ENCODE measurements at regions not wholly inside any gene's neighbourhood (a gene's known extent, or its start where the extent isn't known, plus 50 kb on each side); places are given as distances from the start of the nearest gene placed in this dataset.

DNA sequence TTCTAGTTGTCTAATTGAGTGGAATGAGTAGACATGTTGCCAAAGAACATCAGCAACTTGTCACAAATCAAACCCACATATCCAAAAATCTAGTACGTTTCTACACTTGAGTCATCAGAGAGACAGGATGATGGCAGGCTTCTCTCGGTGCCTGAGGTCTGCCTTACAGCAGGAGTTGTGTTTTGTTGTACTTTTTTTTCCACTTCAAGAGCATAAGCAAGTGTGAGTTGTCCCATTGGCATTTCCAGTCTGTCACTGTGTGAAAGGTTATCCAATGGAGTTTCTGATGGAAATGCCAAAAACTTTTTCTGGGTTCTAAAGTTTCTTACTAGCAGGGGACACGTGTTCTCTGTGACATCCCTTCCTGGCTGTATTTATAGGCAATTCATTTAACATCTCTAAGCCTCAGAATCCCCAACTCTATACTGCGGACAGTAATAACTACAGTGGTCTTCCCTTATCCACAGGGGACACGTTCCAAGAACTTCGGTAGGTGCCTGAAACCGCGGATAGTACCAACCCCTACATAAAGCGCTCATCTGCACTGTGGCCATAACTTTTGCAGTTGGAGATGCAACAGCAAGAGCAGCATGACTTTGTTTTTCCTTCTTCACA, 246.5 kb downstream of the SYK start:
- H3K27me3 ChIP-seq (replicated peaks in 1 of 4; ENCODE audit: control insufficient read depth in 3 of 4, extremely low read depth in 1 of 4, insufficient read depth in 3 of 4, low read length in 3 of 4): no peaks in the 10 kb centered on the region
- H2BK20ac ChIP-seq (ENCODE audit: low read length): no peak overlapping the region
- H3K18ac ChIP-seq (ENCODE audit: extremely low read depth, low read length): no peak overlapping the region
- no peak overlapping the region for H2BK5ac ChIP-seq (ENCODE audit: low read depth, low read length)
- 94% methylated on average over 9 of the region's 9 CpGs; no CpG with 5 or more reads in 1 of the 2 experiments for WGBS, 2 experiments (ENCODE audit: extremely low coverage in 1 of 2, insufficient coverage in 1 of 2, insufficient read length in 1 of 2, insufficient replicate concordance in 2 of 2, low coverage in 1 of 2, low lambda C conversion rate in 2 of 2, missing lambda C conversion rate in 1 of 2)
- H2BK12ac ChIP-seq (ENCODE audit: low read depth, low read length): no peak overlapping the region
- no peak overlapping the region for H4K8ac ChIP-seq (ENCODE audit: extremely low read depth, insufficient read depth, low read length)
- H3K9ac ChIP-seq (replicated peaks in 1 of 4; ENCODE audit: extremely low read depth in 1 of 4, low read depth in 3 of 4, low read length in 3 of 4): no peak overlapping the region
- H3K4me3 ChIP-seq (ENCODE audit: extremely low read depth in 1 of 4, insufficient read depth in 2 of 4, low read depth in 3 of 4, low read length in 4 of 4): no peak overlapping the region
- H3K4me1 ChIP-seq (replicated peaks in 1 of 4; ENCODE audit: control insufficient read depth in 3 of 4, insufficient read depth in 4 of 4, low read length in 3 of 4): 0 out of 7 replicates have a peak, but pooled peaks cover 0 to 3% (median 0%) of the 10 kb centered on the region in 4 experiments
- H3K4me2 ChIP-seq (ENCODE audit: insufficient read depth in 1 of 2, low read depth in 2 of 2, low read length in 2 of 2): no peak overlapping the region
- no peak overlapping the region for H3K56ac ChIP-seq (replicated peaks; ENCODE audit: insufficient read length, low read depth, low read length)
- no peak overlapping the region for H2BK15ac ChIP-seq (ENCODE audit: low read length)
- H2AFZ ChIP-seq (ENCODE audit: low read length): no peak overlapping the region
- H2BK120ac ChIP-seq (replicated peaks; ENCODE audit: low read depth, low read length): no peak overlapping the region
- DNase-seq (ENCODE audit: low read depth in 1 of 2, low spot score in 2 of 2) (peak in 1 of 2 experiments; percentile 2), FAIRE-seq (no peak)
- no peak overlapping the region for H3K23ac ChIP-seq (ENCODE audit: insufficient read length)
- H3K79me1 ChIP-seq (ENCODE audit: low read depth, low read length): no peaks in the 10 kb centered on the region
- ChIA-PET POLR2A (ENCODE audit: partially characterized antibody) (no interaction called here), CTCF (ENCODE audit: partially characterized antibody) (no interaction called here)
- H3K27ac ChIP-seq (ENCODE audit: low read depth, low read length): no peak overlapping the region
- no peak overlapping the region for H3K14ac ChIP-seq (ENCODE audit: insufficient read length)
- H3K79me2 ChIP-seq (ENCODE audit: control insufficient read depth in 1 of 2, insufficient read depth in 2 of 2, low read length in 2 of 2): no peaks in the 10 kb centered on the region
- H4K20me1 ChIP-seq (replicated peaks in 1 of 2; ENCODE audit: control insufficient read depth in 1 of 2, insufficient read depth in 2 of 2, low read length in 2 of 2): no peaks in the 10 kb centered on the region
- no peak overlapping the region for H2AK5ac ChIP-seq (ENCODE audit: low read depth, low read length)
- no peaks in the 10 kb centered on the region; the same call in 1 of the 2 replicates for H3K23me2 ChIP-seq (ENCODE audit: low read depth, low read length)
- no peak overlapping the region for H3K4ac ChIP-seq (replicated peaks; ENCODE audit: insufficient read length, low read depth, low read length)
- no peak overlapping the region for H4K5ac ChIP-seq (ENCODE audit: insufficient read length, low read depth, low read length)
- no peaks in the 10 kb centered on the region for H3K36me3 ChIP-seq (ENCODE audit: control insufficient read depth in 2 of 4, insufficient read depth in 4 of 4, low read length in 3 of 4)
- no peak overlapping the region for H4K91ac ChIP-seq (replicated peaks; ENCODE audit: insufficient read length, low read length)
- no peaks in the 10 kb centered on the region for H3K9me3 ChIP-seq (ENCODE audit: insufficient read depth in 2 of 2, low read depth in 1 of 2, low read length in 1 of 2)
- TF ChIP-seq, protein P1, sequence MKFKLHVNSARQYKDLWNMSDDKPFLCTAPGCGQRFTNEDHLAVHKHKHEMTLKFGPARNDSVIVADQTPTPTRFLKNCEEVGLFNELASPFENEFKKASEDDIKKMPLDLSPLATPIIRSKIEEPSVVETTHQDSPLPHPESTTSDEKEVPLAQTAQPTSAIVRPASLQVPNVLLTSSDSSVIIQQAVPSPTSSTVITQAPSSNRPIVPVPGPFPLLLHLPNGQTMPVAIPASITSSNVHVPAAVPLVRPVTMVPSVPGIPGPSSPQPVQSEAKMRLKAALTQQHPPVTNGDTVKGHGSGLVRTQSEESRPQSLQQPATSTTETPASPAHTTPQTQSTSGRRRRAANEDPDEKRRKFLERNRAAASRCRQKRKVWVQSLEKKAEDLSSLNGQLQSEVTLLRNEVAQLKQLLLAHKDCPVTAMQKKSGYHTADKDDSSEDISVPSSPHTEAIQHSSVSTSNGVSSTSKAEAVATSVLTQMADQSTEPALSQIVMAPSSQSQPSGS (IDR thresholded peaks at IDR 0.05; ENCODE audit: low read length): no peak
- TF ChIP-seq HDAC6 (IDR thresholded peaks at IDR 0.05; ENCODE audit: low read depth, low read length) (no peak), TEAD4 (IDR thresholded peaks at IDR 0.05; ENCODE audit: low read depth, low read length) (no peak), CEBPB (IDR thresholded peaks at IDR 0.05; ENCODE audit: low read depth, low read length) (no peak), RFX5 (IDR thresholded peaks at IDR 0.05; ENCODE audit: borderline replicate concordance, low read depth, low read length) (no peak), SP2 (IDR thresholded peaks at IDR 0.05; ENCODE audit: low read length) (no peak), JUN (IDR thresholded peaks at IDR 0.05; ENCODE audit: low read depth, low read length) (no peak), BCL11A (IDR thresholded peaks at IDR 0.05; ENCODE audit: low read depth in 2 of 2, low read length in 2 of 2) (no peak), BRCA1 (IDR thresholded peaks at IDR 0.05; ENCODE audit: low read depth, low read length) (no peak), HDAC2 (IDR thresholded peaks at IDR 0.05; ENCODE audit: borderline replicate concordance in 1 of 2, low read depth in 2 of 2, low read length in 2 of 2) (no peak), EGR1 (IDR thresholded peaks at IDR 0.05; ENCODE audit: borderline replicate concordance, low read depth, low read length) (no peak)
- TF ChIP-seq, protein P2, sequence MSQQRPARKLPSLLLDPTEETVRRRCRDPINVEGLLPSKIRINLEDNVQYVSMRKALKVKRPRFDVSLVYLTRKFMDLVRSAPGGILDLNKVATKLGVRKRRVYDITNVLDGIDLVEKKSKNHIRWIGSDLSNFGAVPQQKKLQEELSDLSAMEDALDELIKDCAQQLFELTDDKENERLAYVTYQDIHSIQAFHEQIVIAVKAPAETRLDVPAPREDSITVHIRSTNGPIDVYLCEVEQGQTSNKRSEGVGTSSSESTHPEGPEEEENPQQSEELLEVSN (IDR thresholded peaks at IDR 0.05): no peak
